Activated naive CD4-positive, alpha-beta T cell treated with Interleukin-2 at 50 U/mL for 16 hours (primary cell): ENCODE measurements at regions not wholly inside any gene's neighbourhood (a gene's known extent, or its start where the extent isn't known, plus 50 kb on each side); places are given as distances from the start of the nearest gene placed in this dataset.

Source experiments
- DNase-seq: peaks from one replicate; pipeline ENCODE4 v3.0.0-alpha.2; 2020

- DNase-seq: no peak
Observed at GRCh38 chr20:40265825-40266533, 423.1 kb downstream of the MAFB start.

DNA sequence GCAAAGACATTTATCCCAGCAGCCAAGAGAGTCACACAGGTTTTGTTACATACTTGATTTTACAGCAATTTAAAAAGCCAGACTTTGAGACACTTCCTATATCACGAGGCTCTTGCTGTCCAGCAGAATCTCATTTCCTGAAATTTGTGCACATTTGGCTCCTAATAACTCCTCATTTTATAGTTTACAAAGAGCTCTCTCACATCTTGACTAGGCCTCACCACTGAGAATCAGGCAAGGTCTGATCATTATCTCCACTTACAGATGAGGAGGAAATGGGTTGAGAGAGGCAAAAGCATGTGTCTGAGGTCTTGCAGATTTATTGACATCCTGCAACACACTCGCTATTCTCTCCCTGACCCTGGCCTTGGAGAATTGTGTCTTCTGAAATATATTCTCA lies 426.8 kb downstream of the MAFB start:
- no peak for DNase-seq

- no peak for DNase-seq
Observed at GRCh38 chr20:40258931-40259330, 430.1 kb downstream of the MAFB start.

GRCh38 chr20:40257763-40258162 lies 431.3 kb downstream of the MAFB start:
- no peak for DNase-seq

- DNase-seq: no peak
Observed at GRCh38 chr20:40255365-40255764, 433.7 kb downstream of the MAFB start.

DNA sequence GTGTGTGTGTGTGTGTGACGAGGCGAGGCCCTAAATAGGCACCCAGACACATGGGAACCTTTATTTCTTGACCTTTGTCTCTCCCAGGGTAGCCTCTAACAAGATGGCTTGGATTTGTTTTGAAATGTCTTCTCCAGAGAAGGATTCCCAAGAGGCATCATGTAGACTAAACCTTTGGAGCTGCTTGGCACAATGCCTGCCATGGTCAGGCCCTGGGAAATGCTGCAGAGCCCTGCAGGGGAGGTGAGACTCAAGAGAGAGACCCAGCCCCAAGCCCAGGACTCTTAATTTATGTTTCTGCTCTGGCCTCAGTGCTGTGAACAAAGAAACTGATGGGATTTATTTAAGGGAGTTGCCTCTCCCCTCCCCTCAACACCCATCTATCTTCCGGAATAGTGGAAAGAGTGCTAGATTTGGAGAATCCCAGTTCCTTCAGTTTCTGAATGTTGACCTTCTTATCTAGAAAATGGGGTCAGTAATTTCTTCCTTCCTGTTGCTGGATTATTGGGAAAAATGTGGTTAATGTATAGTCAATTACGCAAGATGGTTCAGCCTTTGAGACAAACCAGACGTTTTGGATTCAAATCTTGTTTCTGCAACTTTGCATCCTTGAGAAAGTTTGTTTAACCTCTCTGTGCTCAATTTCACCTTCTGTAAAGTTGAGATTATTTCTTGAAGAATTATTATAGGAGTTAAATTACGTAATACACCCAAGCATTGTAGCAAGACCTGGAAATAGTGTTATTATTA lies 434.8 kb downstream of the MAFB start:
- DNase-seq: no peak

DNA sequence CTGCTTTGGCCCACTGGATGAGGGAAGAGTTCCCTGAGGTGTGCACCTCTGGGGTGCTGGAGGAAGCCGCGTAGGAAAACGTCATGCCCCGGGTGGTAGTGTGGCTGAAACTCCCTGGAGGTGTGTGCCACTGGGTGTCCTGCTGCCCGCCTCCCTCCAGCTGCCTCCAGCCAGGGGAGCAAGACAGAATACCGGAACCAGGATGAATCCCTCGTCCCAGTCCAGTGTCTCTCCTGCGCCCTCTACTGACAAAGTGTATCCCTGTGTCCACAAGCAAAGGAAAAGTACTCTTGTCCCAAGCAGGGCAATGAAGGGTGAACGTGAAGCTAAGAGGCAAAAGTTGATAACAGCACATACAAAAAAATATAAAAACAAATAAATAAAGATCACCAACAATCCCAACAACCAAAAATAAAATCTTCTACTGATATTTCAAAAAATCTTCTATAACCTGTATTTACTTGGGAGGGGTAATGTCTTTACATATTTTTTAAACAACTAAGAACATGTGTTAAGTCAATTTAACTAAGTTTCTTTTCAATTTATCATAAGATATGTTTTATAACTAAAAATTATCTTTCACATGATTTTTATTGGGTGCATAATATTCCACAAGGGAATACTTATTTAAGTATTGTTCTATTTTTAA lies 437.6 kb downstream of the MAFB start:
- no peak for DNase-seq

- no peak for DNase-seq
Observed at GRCh38 chr20:40249805-40250204, 439.2 kb downstream of the MAFB start.

DNA sequence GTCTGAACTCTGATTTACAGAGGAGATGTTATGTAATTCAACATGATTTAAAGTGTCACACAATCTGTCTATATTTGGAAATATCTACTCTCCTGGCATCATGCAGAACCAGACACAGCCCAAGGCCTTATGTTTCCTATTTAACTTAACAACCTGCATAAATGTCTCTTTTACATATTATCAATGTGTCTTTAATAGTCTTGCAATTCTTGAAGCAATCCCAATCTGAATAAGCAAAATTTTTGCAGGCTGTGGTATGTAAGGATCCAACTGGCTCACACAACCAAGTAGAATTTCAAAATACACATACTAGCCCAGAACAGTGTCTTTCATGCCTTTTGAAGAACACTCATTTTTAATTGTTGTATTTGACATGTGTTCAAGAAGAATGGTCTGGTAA lies 443.2 kb downstream of the MAFB start:
- no peak for DNase-seq

GRCh38 chr20:40244286-40244685 lies 444.8 kb downstream of the MAFB start:
- DNase-seq: no peak

DNA sequence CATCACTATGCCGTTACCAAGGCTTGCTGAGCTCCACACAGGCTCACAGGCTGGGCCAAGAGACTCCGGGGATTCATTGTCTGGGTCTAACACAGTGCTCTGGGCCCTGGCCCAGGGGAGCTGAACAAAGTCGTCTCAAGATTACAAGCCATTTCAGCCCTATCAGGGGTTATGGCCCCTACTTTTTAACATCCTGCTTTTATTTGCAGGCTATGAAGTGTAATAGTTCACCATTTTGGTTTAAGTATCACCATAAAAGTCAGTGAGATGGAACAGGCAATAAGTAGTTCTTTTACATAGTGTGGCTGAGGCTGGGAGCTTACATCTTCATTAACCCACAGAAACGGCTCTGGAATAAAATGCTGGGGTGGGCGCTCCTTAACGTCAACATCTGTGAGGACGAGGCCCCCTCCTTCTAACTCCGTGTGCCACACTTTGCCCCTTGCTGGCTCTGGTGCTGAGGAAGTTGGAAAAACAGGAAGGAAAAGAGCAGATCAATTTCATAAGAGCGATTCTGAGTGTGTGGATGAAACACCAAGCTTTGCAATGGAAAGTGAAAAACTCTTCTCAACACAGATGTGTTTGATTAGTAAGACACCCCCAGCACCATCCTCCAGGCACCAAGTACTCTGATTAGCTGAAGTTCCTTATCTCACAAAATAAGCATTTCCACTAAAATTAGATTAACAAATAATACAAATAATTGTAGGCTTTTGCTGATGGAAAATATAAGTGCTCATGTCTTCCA lies 447.3 kb downstream of the MAFB start:
- no peak for DNase-seq

DNA sequence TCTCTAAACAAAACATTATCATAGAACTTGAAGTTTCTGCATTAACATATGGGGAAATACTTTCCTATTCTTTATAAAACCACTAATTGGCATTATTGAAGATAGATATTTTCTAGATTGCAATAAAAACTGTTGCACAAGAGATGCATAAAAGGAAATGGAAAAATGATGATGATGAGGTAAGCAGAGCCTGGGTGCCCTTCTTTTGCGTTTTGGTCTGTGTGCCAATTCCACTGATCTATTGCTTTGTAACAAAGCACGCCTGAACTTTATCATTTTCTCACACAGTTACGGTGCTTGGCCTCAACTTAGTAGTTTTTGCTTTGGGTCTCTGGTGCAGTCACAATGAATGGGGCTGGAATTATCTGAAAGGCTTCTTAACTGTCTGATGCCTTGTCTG lies 450.5 kb downstream of the MAFB start:
- no peak for DNase-seq

DNA sequence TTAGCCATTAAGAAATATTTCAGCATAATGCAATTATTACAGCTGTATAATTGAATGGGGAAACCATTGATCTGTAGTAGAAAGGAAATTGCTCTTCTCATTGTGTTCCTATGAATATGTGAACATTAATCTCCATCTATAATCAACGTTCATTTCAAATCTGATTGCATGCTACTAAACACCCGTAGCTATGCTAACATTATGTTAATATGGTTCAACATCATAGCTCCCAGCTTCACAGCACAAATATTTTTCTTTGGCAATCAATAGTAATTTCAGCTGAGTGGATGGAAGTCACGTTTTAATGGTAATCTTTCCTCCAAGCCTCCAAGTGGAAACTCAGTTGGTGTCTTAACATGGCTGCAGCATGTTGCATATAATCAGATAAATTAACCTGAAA lies 454.4 kb downstream of the MAFB start:
- no peak for DNase-seq

DNA sequence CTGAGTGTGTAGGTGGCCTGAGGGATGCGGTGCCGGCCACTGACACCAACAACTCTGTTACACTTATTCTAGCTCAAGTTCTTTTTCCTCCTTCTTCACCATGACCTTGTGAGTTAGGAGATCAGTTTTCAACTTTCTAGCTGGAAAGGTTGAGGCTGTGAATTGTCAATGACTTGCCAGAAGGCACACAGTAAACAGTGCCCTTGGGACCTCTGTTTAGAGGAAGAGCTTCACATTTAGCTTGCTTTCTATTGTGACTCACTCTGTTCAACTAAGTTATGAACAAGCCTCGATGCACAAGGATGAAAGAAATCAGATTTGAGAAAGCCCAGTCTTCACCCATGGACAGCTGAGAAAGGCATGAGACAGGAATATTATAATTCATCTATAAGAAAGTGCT lies 455.6 kb downstream of the MAFB start:
- no peak for DNase-seq

DNA sequence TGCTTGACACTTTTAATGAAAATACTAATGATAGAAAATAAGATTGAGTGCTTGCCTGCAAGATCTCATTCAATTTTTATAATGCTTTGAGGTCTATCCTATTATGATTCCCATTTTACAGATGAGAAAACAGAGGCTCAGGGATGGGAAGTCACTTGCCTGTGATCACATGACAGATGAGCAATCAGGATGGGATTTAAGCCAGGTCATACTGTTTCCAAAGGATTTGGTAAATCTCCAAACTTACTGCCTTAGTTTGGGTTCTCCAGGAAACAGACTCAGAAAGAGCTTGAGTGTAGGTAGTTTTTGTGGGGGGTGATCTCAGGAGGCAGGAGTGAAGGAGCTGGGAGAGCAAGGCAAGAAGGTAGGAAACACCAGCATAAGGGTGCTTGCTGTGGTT lies 456.3 kb downstream of the MAFB start:
- DNase-seq: no peak

GRCh38 chr20:40232273-40232672 lies 456.8 kb downstream of the MAFB start:
- DNase-seq: no peak

DNA sequence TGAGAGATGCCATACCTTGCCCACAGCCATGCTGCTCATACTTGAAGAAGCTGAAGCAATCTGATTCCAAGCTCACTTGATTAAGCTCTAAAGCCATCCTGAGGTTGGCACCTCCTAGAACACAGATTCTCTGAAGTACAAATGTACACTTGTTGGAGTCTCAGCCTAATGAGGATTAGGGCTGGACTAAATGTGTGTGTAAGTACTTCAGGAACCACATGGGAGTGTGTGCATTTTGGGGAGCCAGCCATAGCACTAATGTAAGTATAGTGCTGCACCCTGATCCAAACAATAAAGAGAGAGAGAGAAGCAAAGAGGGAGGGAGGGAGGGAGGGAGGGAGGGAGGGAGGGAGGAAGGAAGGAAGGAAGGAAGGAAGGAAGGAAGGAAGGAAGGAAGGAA lies 458.6 kb downstream of the MAFB start:
- DNase-seq: no peak

GRCh38 chr20:40225596-40225995 lies 463.4 kb downstream of the MAFB start:
- no peak for DNase-seq

DNA sequence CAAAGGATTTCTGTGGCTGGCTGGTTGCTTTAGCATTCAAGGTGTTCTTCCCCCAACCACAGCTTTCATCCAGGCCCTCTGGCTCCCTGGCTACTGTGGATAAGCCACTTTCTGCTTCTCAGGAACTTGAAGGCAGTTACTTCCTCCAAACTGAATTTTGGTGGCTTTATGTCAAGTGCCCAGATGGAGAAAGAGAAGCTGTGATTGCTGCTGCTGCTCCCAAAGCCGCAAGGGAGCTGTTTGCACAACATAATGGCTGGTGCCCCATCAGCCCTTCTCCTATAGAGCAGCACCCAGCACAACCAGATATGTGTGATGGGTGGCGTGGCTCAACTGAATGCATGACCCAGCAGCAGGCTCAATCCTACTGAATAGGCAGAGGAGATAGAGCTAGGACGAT lies 465.2 kb downstream of the MAFB start:
- DNase-seq: no peak

GRCh38 chr20:40218971-40219370 lies 470.1 kb downstream of the MAFB start:
- no peak for DNase-seq

DNA sequence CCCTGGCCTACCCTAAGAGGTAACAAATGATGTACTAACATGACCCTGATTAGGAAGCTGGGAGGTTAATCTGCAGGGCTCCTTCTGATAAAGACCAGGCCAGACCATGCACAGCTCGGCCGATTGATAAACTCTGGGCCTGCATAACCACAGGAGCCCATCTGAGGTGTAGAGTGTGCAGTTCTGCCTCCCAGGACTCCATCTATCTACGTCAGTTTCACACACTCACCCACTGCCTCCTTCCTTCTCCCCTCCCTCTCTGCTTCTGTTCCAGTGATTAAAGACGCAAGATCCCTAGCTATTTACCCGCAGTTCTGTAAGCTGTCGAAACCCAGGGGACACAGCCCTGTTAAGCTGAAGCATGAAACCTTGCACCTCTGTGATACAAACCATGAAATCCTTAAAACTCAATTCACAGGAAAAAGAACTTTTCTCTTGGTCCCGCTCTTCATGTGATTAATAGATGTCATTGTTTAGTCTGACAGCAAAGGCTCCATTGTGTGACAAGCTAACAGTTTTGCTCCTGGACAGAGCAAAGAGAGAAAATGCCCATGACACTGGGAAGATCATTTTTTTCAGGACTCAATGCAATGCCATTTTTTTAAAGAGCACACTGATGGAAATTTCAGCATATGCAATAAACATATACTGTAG lies 470.6 kb downstream of the MAFB start:
- DNase-seq: no peak

- DNase-seq: no peak
Observed at GRCh38 chr20:40207655-40208054, 481.4 kb downstream of the MAFB start.

DNA sequence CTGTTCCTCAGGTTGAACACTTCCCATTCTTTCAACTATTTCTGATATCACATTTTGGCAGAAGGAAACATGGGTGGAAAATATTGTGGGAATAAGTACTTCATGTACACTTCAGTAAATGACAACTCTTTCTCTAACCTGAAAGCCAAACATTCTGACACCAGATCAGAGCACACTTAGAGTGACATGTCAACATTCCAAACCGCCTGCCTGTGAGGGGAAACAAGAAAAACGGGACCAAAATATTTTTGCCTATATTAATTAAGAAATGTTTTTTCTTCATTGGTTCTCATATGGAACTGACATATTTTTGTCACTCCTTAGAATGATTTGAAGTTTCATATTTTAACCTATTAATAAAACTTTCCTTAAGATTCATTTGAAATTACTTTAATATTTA lies 483.1 kb downstream of the MAFB start:
- no peak for DNase-seq
